GM12878 (cell line): ENCODE measurements at regions not wholly inside any gene's neighbourhood (a gene's known extent, or its start where the extent isn't known, plus 50 kb on each side); places are given as distances from the start of the nearest gene placed in this dataset.

ENCODE experiments used
- ATAC-seq: fragments of 200-7000 bp; cut with Tn5 transposase; 3 replicates; pipeline ENCODE4 v1.9.1; 2020; ENCODE audit warnings: mild to moderate bottlenecking, moderate library complexity
- BruUV-seq: library from RNA; stranded (reverse); fragments of 400-500 nt; replicated peaks from 2 replicates; lab custom pipeline; 2021; lab: Mats Ljungman, UMichigan
- CTCF ChIA-PET: fragments of 300-600 bp; sonication (Branson Sonifier 250); formaldehyde crosslinking; extraction: SDS; loops from one replicate; lab custom pipeline; 2021; ENCODE audit warnings: inconsistent platforms; lab: Yijun Ruan, JAX
- POLR2A ChIA-PET: fragments of 350-600 bp; formaldehyde crosslinking; extraction: SDS; loops from one replicate; lab custom pipeline; 2021; ENCODE audit warnings: inconsistent platforms; lab: Charles Lee
- RAD21 ChIA-PET: fragments of 300-600 bp; sonication (Branson Sonifier 250); formaldehyde crosslinking; loops from one replicate; lab custom pipeline; 2023; ENCODE audit warnings: antibody characterized with exemption; ENCODE audit not compliant: unreplicated experiment; lab: Charles Lee
- SMC1A ChIA-PET: fragments of 300-600 bp; sonication (Branson Sonifier 250); formaldehyde crosslinking; loops from one replicate; lab custom pipeline; 2023; ENCODE audit not compliant: unreplicated experiment, uncharacterized antibody; lab: Charles Lee
- DNase-seq: peaks from one replicate; pipeline ENCODE4 v3.0.0-alpha.2; 2011; ENCODE audit warnings: low read depth, low spot score
- FAIRE-seq: peaks from 3 replicates; lab custom pipeline; 2011; peaks lifted over from hg19 to GRCh38; lab: Jason Lieb, UNC
- H2AFZ ChIP-seq: 2 replicates; pipeline ENCODE4 v1.6.0; 2011; ENCODE audit warnings: low read depth, low read length, control low read depth; ENCODE audit not compliant: control insufficient read depth
- H3K27ac ChIP-seq: 2 replicates; pipeline ENCODE4 v1.5.1; 2011; ENCODE audit warnings: control low read depth; ENCODE audit not compliant: control insufficient read depth, insufficient read depth
- H3K27me3 ChIP-seq, 2 experiments: replicated peaks in 1 of 2; 2 replicates each; pipeline versions ENCODE4 v1.6.0 to v1.6.1; 2011; ENCODE audit warnings: low read length in 1 of 2; ENCODE audit not compliant: control insufficient read depth in 2 of 2, insufficient read depth in 2 of 2
- H3K36me3 ChIP-seq, 2 experiments: 2 replicates each; pipeline ENCODE4 v1.5.1; 2011; ENCODE audit warnings: low read length in 1 of 2; ENCODE audit not compliant: control insufficient read depth in 2 of 2, insufficient read depth in 2 of 2
- H3K4me1 ChIP-seq: 2 replicates; pipeline ENCODE4 v1.6.1; 2011; ENCODE audit warnings: mild to moderate bottlenecking, low read length, moderate library complexity, mixed read lengths; ENCODE audit not compliant: control insufficient read depth, insufficient read depth
- H3K4me2 ChIP-seq: 2 replicates; pipeline ENCODE4 v1.6.0; 2011; ENCODE audit warnings: control low read depth; ENCODE audit not compliant: control insufficient read depth, insufficient read depth
- H3K4me3 ChIP-seq: fragments of 200-600 bp; sonication (generic); 2 replicates; pipeline ENCODE4 v1.5.1; 2016
- H3K79me2 ChIP-seq: 2 replicates; pipeline ENCODE4 v1.6.0; 2011; ENCODE audit warnings: low read length; ENCODE audit not compliant: control insufficient read depth, insufficient read depth
- H3K9ac ChIP-seq: 2 replicates; pipeline ENCODE4 v1.8.0; 2011; ENCODE audit warnings: low read length, control low read depth, mixed read lengths; ENCODE audit not compliant: control insufficient read depth, insufficient read depth
- H3K9me3 ChIP-seq: replicated peaks from 3 replicates; pipeline ENCODE4 v1.5.1; 2011; ENCODE audit warnings: mild to moderate bottlenecking, low read length; ENCODE audit not compliant: control insufficient read depth, insufficient read depth
- H4K20me1 ChIP-seq: 2 replicates; pipeline ENCODE4 v1.6.0; 2011; ENCODE audit not compliant: control insufficient read depth, insufficient read depth
- ASH2L ChIP-seq: fragments of 300-600, 200-600 bp; sonication (generic); IDR thresholded peaks from 2 replicates; pipeline ENCODE4 v1.6.1; 2017; ENCODE audit warnings: low read depth, mild to moderate bottlenecking, borderline replicate concordance
- BCL3 ChIP-seq: IDR thresholded peaks from 2 replicates; pipeline ENCODE4 v1.6.1; 2011; ENCODE audit warnings: borderline replicate concordance, low read depth, mild to moderate bottlenecking, moderate library complexity, low read length; ENCODE audit not compliant: insufficient read depth, poor library complexity, severe bottlenecking
- CBFB ChIP-seq: IDR thresholded peaks from 2 replicates; pipeline ENCODE4 v1.6.1; 2016; ENCODE audit warnings: antibody characterized with exemption, low read depth
- CBX5 ChIP-seq: sonication (generic); IDR thresholded peaks from 2 replicates; pipeline ENCODE4 v1.6.1; 2016; ENCODE audit warnings: low read depth, moderate library complexity, mild to moderate bottlenecking, inconsistent platforms
- CREM ChIP-seq: IDR thresholded peaks from 2 replicates; pipeline ENCODE4 v1.6.1; 2014; ENCODE audit warnings: antibody characterized with exemption, low read depth
- ETV6 ChIP-seq, 2 experiments: fragments of 450-650 bp in 1 of 2; IDR thresholded peaks in 1 of 2; conservative IDR thresholded peaks in 1 of 2; 2 replicates each; pipeline ENCODE4 v1.6.1; 2014; ENCODE audit warnings: antibody characterized with exemption in 1 of 2, borderline replicate concordance in 1 of 2, low read depth in 1 of 2, mild to moderate bottlenecking in 1 of 2, moderate library complexity in 1 of 2
- HDGF ChIP-seq: fragments of 450-650 bp; IDR thresholded peaks from 2 replicates; pipeline ENCODE4 v1.6.1; 2016; ENCODE audit warnings: antibody characterized with exemption
- LARP7 ChIP-seq: fragments of 450-650 bp; IDR thresholded peaks from 2 replicates; pipeline ENCODE4 v1.6.1; 2017; ENCODE audit warnings: mild to moderate bottlenecking
- MTA3 ChIP-seq: IDR thresholded peaks from 2 replicates; pipeline ENCODE4 v1.6.1; 2012; ENCODE audit warnings: low read length, inconsistent platforms, borderline replicate concordance
- NFIC ChIP-seq: IDR thresholded peaks from 2 replicates; pipeline ENCODE4 v1.6.1; 2012; ENCODE audit warnings: low read depth, mild to moderate bottlenecking, inconsistent platforms, low read length, moderate library complexity
- POLR2A ChIP-seq: IDR thresholded peaks from 2 replicates; pipeline ENCODE4 v1.6.1; 2011; ENCODE audit warnings: low read depth, mild to moderate bottlenecking, low read length
- RELA ChIP-seq: fragments of 450-650 bp; IDR thresholded peaks from 2 replicates; pipeline ENCODE4 v1.8.0; 2014; ENCODE audit warnings: borderline replicate concordance; ENCODE audit not compliant: partially characterized antibody
- SREBF1 ChIP-seq: IDR thresholded peaks from 2 replicates; pipeline ENCODE4 v1.6.1; 2012; ENCODE audit warnings: mild to moderate bottlenecking, low read length
- STAT3 ChIP-seq: IDR thresholded peaks from 2 replicates; pipeline ENCODE4 v1.6.1; 2011; ENCODE audit warnings: low read depth, low read length, improper control_type of control experiment
- TAF1 ChIP-seq: IDR thresholded peaks from 2 replicates; pipeline ENCODE4 v1.6.1; 2011; ENCODE audit warnings: mild to moderate bottlenecking, low read depth, low read length, borderline replicate concordance
- WRNIP1 ChIP-seq: IDR thresholded peaks from 2 replicates; pipeline ENCODE4 v1.6.1; 2011; ENCODE audit warnings: low read depth, low read length, improper control_type of control experiment, borderline replicate concordance
- ZNF274 ChIP-seq: IDR thresholded peaks from one replicate; pipeline ENCODE4 v1.8.0; 2011; ENCODE audit not compliant: insufficient read length, insufficient read depth
- ZNF622 ChIP-seq: fragments of 450-650 bp; IDR thresholded peaks from 2 replicates; pipeline ENCODE4 v1.6.1; 2017; ENCODE audit warnings: mild to moderate bottlenecking, inconsistent platforms
- WGBS: methylation state at CpG from one replicate; pipeline ENCODE4 v1.1.6; 2016; ENCODE audit warnings: low lambda C conversion rate; ENCODE audit not compliant: insufficient replicate concordance, insufficient coverage; ENCODE audit errors: missing lambda C conversion rate; 5-methylcytosine and 5-hydroxymethylcytosine counted together
- in situ Hi-C: fragments of 300-500 bp; cut with MboI; formaldehyde crosslinking; loops from 9 replicates; pipeline ENCODE4 v1.14.3; 2018; ENCODE audit warnings: mixed read lengths
- intact Hi-C: fragments of 100-400 bp; cut with micrococcal nuclease; formaldehyde crosslinking; loops from one replicate; pipeline ENCODE4 v1.14.2; 2022; ENCODE audit not compliant: unreplicated experiment
- TF ChIP-seq, protein P1 (sequence below): IDR thresholded peaks from 2 replicates; pipeline ENCODE4 v1.6.1; 2011; ENCODE audit warnings: low read depth, mild to moderate bottlenecking, low read length, moderate library complexity, borderline replicate concordance; ENCODE audit errors: extremely low read depth
- TF ChIP-seq, protein P2 (sequence below): fragments of 450-650 bp; IDR thresholded peaks from 2 replicates; pipeline ENCODE4 v1.6.1; 2018; ENCODE audit warnings: mild to moderate bottlenecking, low read depth, moderate library complexity; ENCODE audit not compliant: partially characterized antibody

DNA sequence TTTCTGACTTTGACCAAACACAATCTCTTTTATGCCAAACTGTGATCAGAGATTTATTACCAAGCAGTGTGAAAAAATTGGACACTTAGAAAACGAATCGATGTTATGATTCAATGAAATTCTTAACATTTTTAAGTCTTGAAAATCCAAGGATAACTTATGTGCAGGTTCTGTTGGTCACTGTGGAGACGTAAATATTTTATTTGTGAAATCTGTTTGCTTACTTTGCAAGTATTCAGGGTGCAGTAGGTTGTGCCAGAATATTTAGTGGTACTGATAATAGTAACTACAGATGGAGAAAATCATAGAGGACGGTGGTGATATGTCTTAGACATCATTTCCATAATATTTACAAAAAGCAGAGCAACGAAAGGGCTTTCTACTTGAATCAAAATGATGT lies 97.3 kb downstream of the BMP2 start:
- no peak overlapping the region for H3K27ac ChIP-seq
- BruUV-seq, result no TSS peak
- ChIA-PET CTCF (interaction anchor here (1.2 kb wide), 1 partner anchor 28 kb away, joined by 4 read pairs; no protein-coding TSS in a partner anchor), POLR2A (interaction anchor here (1.1 to 1.3 kb wide), 3 partner anchors 10 to 55 kb away, joined by 4 to 8 read pairs (median 4); no protein-coding TSS in a partner anchor), SMC1A (interaction anchor here (0.8 to 1.8 kb wide), 8 partner anchors 8 to 55 kb away, joined by 3 to 13 read pairs (median 4); no protein-coding TSS in a partner anchor), RAD21 (interaction anchor here (1.0 to 1.4 kb wide), 3 partner anchors 15 to 23 kb away, joined by 4 to 6 read pairs (median 6); no protein-coding TSS in a partner anchor)
- no peaks in the 10 kb centered on the region for H3K79me2 ChIP-seq
- H3K27me3 ChIP-seq, result no peaks in the 10 kb centered on the region
- 10% methylated on average over 5 of the region's 5 CpGs for WGBS
- no peaks in the 10 kb centered on the region for H3K9me3 ChIP-seq
- DNase-seq (no peak), FAIRE-seq (no peak), ATAC-seq (no peak)
- H3K4me1 ChIP-seq, result no peaks in the 10 kb centered on the region
- no peak overlapping the region for H3K4me3 ChIP-seq
- no peak overlapping the region for H3K4me2 ChIP-seq
- no peak overlapping the region for H2AFZ ChIP-seq
- in situ Hi-C loops (no loop called here), intact Hi-C loops (no loop called here)
- no peak for TF ChIP-seq HDGF
- TF ChIP-seq, protein P1, sequence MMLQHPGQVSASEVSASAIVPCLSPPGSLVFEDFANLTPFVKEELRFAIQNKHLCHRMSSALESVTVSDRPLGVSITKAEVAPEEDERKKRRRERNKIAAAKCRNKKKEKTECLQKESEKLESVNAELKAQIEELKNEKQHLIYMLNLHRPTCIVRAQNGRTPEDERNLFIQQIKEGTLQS, result no peak
- no peak for TF ChIP-seq CBFB
- no peak for TF ChIP-seq NFIC
- no peak for TF ChIP-seq TAF1
- TF ChIP-seq SREBF1, result no peak
- TF ChIP-seq WRNIP1, result no peak
- TF ChIP-seq STAT3, result no peak
- no peak for TF ChIP-seq ETV6 (conservative IDR thresholded peaks at IDR 0.05 in 1 of 2, IDR thresholded peaks at IDR 0.05 in 1 of 2; ENCODE audit: borderline replicate concordance in 1 of 2, low read depth in 1 of 2)
- no peak for TF ChIP-seq CREM
- no peak for TF ChIP-seq CBX5
- TF ChIP-seq ZNF622, result no peak
- no peak for TF ChIP-seq ZNF274
- TF ChIP-seq MTA3, result no peak
- no peak for TF ChIP-seq LARP7
- no peak for TF ChIP-seq POLR2A
- no peak for TF ChIP-seq BCL3
- no peak for TF ChIP-seq ASH2L
- no peak for TF ChIP-seq RELA
- TF ChIP-seq, protein P2, sequence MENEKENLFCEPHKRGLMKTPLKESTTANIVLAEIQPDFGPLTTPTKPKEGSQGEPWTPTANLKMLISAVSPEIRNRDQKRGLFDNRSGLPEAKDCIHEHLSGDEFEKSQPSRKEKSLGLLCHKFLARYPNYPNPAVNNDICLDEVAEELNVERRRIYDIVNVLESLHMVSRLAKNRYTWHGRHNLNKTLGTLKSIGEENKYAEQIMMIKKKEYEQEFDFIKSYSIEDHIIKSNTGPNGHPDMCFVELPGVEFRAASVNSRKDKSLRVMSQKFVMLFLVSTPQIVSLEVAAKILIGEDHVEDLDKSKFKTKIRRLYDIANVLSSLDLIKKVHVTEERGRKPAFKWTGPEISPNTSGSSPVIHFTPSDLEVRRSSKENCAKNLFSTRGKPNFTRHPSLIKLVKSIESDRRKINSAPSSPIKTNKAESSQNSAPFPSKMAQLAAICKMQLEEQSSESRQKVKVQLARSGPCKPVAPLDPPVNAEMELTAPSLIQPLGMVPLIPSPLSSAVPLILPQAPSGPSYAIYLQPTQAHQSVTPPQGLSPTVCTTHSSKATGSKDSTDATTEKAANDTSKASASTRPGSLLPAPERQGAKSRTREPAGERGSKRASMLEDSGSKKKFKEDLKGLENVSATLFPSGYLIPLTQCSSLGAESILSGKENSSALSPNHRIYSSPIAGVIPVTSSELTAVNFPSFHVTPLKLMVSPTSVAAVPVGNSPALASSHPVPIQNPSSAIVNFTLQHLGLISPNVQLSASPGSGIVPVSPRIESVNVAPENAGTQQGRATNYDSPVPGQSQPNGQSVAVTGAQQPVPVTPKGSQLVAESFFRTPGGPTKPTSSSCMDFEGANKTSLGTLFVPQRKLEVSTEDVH, result no peak
- no peaks in the 10 kb centered on the region for H3K36me3 ChIP-seq
- no peaks in the 10 kb centered on the region for H4K20me1 ChIP-seq
- H3K9ac ChIP-seq, result no peak overlapping the region
